Lung (tissue), 11 donors: ENCODE measurements at regions not wholly inside any gene's neighbourhood (a gene's known extent, or its start where the extent isn't known, plus 50 kb on each side); places are given as distances from the start of the nearest gene placed in this dataset.

Experiments used
- ATAC-seq: fragments of 200-7000 bp; cut with Tn5 transposase; one replicate; pipeline ENCODE4 v1.9.1; 2020; ENCODE audit warnings: moderate number of reproducible peaks; ENCODE audit not compliant: insufficient read depth, low FRiP score
- DNase-seq, 3 donors: peaks; one replicate each; pipeline ENCODE4 v3.0.0-alpha.2; 2013 to 2017
- H3K27ac ChIP-seq, 2 donors: one replicate each; pipeline ENCODE4 v1.5.1; 2013; ENCODE audit warnings: mild to moderate bottlenecking in 2 of 2, moderate library complexity in 2 of 2, control low read depth in 1 of 2, inconsistent platforms in 1 of 2, low read depth in 1 of 2, low read length in 1 of 2
- H3K27me3 ChIP-seq, 3 donors: one replicate each; pipeline ENCODE4 v1.5.1; 2013; ENCODE audit warnings: low read length in 2 of 3; ENCODE audit not compliant: control insufficient read depth in 3 of 3, insufficient read depth in 3 of 3
- H3K36me3 ChIP-seq, 4 donors: one replicate each; pipeline ENCODE4 v1.5.1; 2013; ENCODE audit warnings: low read length in 4 of 4, mild to moderate bottlenecking in 1 of 4, moderate library complexity in 1 of 4; ENCODE audit not compliant: control insufficient read depth in 4 of 4, insufficient read depth in 4 of 4
- H3K4me1 ChIP-seq, 5 donors: one replicate each; pipeline ENCODE4 v1.5.1; 2013; ENCODE audit warnings: low read length in 5 of 5, mild to moderate bottlenecking in 2 of 5, moderate library complexity in 1 of 5; ENCODE audit not compliant: control insufficient read depth in 5 of 5, insufficient read depth in 5 of 5
- H3K4me3 ChIP-seq: one replicate; pipeline ENCODE4 v1.5.1; 2013; ENCODE audit warnings: mild to moderate bottlenecking, control low read depth, moderate library complexity
- H3K9ac ChIP-seq, 2 donors: one replicate each; pipeline ENCODE4 v1.5.1; 2013; ENCODE audit warnings: low read length in 2 of 2, control low read depth in 1 of 2; ENCODE audit not compliant: insufficient read depth in 1 of 2
- H3K9me3 ChIP-seq, 4 donors: one replicate each; pipeline ENCODE4 v1.5.1; 2013; ENCODE audit warnings: low read length in 3 of 4, mild to moderate bottlenecking in 1 of 4, moderate library complexity in 1 of 4; ENCODE audit not compliant: control insufficient read depth in 4 of 4, insufficient read depth in 3 of 4
- CTCF ChIP-seq: IDR thresholded peaks from 2 replicates; pipeline ENCODE4 v1.5.1; 2012; ENCODE audit warnings: mild to moderate bottlenecking; ENCODE audit errors: control extremely low read depth, extremely low read depth
- WGBS, 2 donors: extraction: QIAGEN DNeasy Blood & Tissue Kit; methylation state at CpG; one replicate each; pipeline ENCODE4 v1.1.7; 2013; 5-methylcytosine and 5-hydroxymethylcytosine counted together
- donor health status: control.
- donor health status: control.
- donor health status: Bipolar disorder and iron deficiency.
- donor health status: healthy.
- donor health status: DM: yes; HTN: yes; CAD: no.

DNA sequence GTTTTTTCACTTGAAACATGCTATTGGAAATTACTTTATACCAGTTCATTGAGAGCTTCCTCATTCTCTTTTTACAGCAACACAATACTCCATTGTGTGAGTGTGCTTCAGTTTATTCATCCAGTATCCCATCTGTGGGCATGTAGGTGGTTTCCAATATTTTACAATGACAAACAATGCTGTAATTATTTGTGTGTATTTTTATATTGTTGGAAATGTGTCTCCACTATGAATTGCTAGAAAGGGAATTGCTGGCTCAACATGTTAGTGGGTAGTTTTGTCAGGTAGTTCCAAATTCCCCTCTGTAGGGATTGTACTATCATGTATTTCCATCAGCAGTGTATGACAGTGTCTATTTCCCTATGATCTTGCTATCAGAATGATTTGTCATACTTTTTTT lies 65.8 kb upstream of the MAGI1 start:
- Histone ChIP-seq H3K9ac (no peak overlapping the region), H3K9me3 (no peaks in the 10 kb centered on the region), H3K4me1 (no peaks in the 10 kb centered on the region), H3K27me3 (no peaks in the 10 kb centered on the region), H3K27ac (no peak overlapping the region), H3K36me3 (no peaks in the 10 kb centered on the region), H3K4me3 (no peak overlapping the region)
- ATAC-seq (no peak), DNase-seq (no peak)
- TF ChIP-seq CTCF: no peak

- ATAC-seq (no peak), DNase-seq (no peak)
- WGBS, 2 donors: 94% methylated on average over 3 of the region's 3 CpGs
- no peak for TF ChIP-seq CTCF
- H3K27ac ChIP-seq: no peak overlapping the region
- H3K4me1 ChIP-seq: no peaks in the 10 kb centered on the region
- no peaks in the 10 kb centered on the region for H3K9me3 ChIP-seq
- no peak overlapping the region for H3K9ac ChIP-seq
- H3K4me3 ChIP-seq: no peak overlapping the region
- no peaks in the 10 kb centered on the region for H3K36me3 ChIP-seq
- H3K27me3 ChIP-seq: no peaks in the 10 kb centered on the region
Observed at GRCh38 chr3:66103729-66104128, 65.0 kb upstream of the MAGI1 start.

DNA sequence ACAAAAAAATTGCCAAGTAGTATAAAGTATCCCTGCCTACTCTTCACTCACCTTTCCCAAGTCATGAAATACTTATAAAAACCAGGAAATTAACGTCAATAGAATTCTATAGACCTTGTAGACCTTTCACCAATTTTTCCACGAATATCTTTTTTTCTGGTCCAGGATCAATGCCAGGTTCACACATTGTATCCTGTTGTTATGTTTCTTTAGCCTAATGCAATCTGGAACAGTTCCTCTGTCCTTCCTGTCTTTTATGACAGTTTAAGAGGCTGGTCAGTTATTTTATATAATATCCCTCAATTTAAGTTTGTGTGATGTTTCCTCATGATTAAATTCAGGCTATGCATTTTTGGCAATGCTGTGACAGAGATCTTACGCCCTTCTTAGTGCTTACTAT lies 63.2 kb upstream of the MAGI1 start:
- Histone ChIP-seq H3K27ac (no peak overlapping the region), H3K27me3 (no peaks in the 10 kb centered on the region), H3K36me3 (no peaks in the 10 kb centered on the region), H3K9me3 (no peaks in the 10 kb centered on the region), H3K9ac (no peak overlapping the region), H3K4me1 (no peaks in the 10 kb centered on the region), H3K4me3 (no peak overlapping the region)
- WGBS, 2 donors: 70 to 79% methylated on average over 3 of the region's 3 CpGs
- TF ChIP-seq CTCF: no peak
- ATAC-seq: no peak
- peak in 1 of 3 donors; percentile 18 for DNase-seq

DNA sequence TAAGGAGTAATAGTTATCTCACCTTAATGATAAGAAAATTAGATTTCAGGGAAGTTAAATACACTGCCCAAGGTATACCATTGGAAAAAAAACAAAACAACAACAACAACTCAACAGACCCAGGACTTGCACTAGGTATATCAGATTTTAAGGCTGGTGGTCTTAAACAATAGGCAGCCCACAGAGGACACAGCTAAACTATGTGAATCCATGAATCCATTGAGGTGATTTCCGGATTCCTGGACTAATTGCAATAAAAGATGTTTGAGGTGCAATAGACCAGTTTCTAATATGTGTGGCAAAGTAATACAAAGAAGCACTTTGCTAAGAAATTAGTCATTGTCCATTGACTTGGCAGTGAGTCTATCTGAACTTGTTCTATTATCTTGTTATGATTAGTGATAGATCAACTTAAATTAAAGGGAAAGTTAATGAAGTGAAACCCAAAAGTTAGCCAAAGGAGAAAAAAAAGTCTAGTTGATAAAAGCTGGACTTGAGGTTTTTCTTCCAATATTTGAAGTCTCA lies 60.9 kb upstream of the MAGI1 start:
- Histone ChIP-seq H3K27ac (no peak overlapping the region), H3K27me3 (no peaks in the 10 kb centered on the region), H3K4me3 (no peak overlapping the region), H3K36me3 (no peaks in the 10 kb centered on the region), H3K9me3 (no peaks in the 10 kb centered on the region), H3K4me1 (no peaks in the 10 kb centered on the region), H3K9ac (no peak overlapping the region)
- DNase-seq (no peak), ATAC-seq (no peak)
- no peak for TF ChIP-seq CTCF
- WGBS, 2 donors: 82 to 87% methylated on average over 1 of the region's 1 CpG
